Neural crest cell (in vitro differentiated cells): ENCODE measurements at regions not wholly inside any gene's neighbourhood (a gene's known extent, or its start where the extent isn't known, plus 50 kb on each side); places are given as distances from the start of the nearest gene placed in this dataset.
"Not testable (repeated sequence)": the region's sequence is repeated elsewhere in the genome, so short reads cannot be mapped to it uniquely, and the experiment has no call there.

ENCODE experiments used
- DNase-seq: peaks from one replicate; pipeline ENCODE4 v3.0.0; 2021; ENCODE audit warnings: low read depth, mixed read lengths, low spot score
- H3K27ac Mint-ChIP-seq: one replicate; pipeline ENCODE4 v1.8.0; 2021; ENCODE audit warnings: mild to moderate bottlenecking, mixed read lengths; ENCODE audit not compliant: unreplicated experiment
- H3K27me3 Mint-ChIP-seq: 2 replicates; pipeline ENCODE4 v1.8.0; 2021; ENCODE audit warnings: low read depth, mild to moderate bottlenecking, mixed read lengths
- H3K36me3 Mint-ChIP-seq: 2 replicates; pipeline ENCODE4 v1.8.0; 2021; ENCODE audit warnings: low read depth, mild to moderate bottlenecking, mixed read lengths
- H3K4me1 Mint-ChIP-seq: 2 replicates; pipeline ENCODE4 v1.8.0; 2021; ENCODE audit warnings: mixed read lengths
- H3K4me3 Mint-ChIP-seq: one replicate; pipeline ENCODE4 v1.8.0; 2021; ENCODE audit warnings: mild to moderate bottlenecking, mixed read lengths
- H3K9me3 Mint-ChIP-seq: 2 replicates; pipeline ENCODE4 v1.8.0; 2021; ENCODE audit warnings: mixed read lengths
- CTCF ChIP-seq: fragments of 200-600 bp; sonication (generic); conservative IDR thresholded peaks from 2 replicates; pipeline ENCODE4 v1.5.0; 2021; ENCODE audit warnings: antibody characterized with exemption, mild to moderate bottlenecking

- Mint-ChIP-seq H3K27me3 (peaks cover 11% of the 10 kb centered on the region), H3K4me3 (no peak overlapping the region), H3K9me3 (no peaks in the 10 kb centered on the region), H3K4me1 (no peaks in the 10 kb centered on the region), H3K27ac (no peak overlapping the region), H3K36me3 (no peaks in the 10 kb centered on the region)
- DNase-seq = no peak
- TF ChIP-seq CTCF = no peak
Measured at GRCh38 chr16:77048085-77048484, 142.9 kb upstream of the MON1B start.

- Mint-ChIP-seq H3K27ac (no peak overlapping the region), H3K36me3 (no peaks in the 10 kb centered on the region), H3K27me3 (peaks cover 11% of the 10 kb centered on the region), H3K9me3 (no peaks in the 10 kb centered on the region), H3K4me3 (no peak overlapping the region), H3K4me1 (no peaks in the 10 kb centered on the region)
- DNase-seq = no peak
- TF ChIP-seq CTCF = no peak
Measured at GRCh38 chr16:77049577-77049976, 141.4 kb upstream of the MON1B start.

- not testable (repeated sequence) for H3K4me3 Mint-ChIP-seq, H3K9me3 Mint-ChIP-seq, H3K36me3 Mint-ChIP-seq, H3K4me1 Mint-ChIP-seq, DNase-seq, H3K27ac Mint-ChIP-seq, H3K27me3 Mint-ChIP-seq
Measured at GRCh38 chr16:77056597-77056996, 134.4 kb upstream of the MON1B start.

DNA sequence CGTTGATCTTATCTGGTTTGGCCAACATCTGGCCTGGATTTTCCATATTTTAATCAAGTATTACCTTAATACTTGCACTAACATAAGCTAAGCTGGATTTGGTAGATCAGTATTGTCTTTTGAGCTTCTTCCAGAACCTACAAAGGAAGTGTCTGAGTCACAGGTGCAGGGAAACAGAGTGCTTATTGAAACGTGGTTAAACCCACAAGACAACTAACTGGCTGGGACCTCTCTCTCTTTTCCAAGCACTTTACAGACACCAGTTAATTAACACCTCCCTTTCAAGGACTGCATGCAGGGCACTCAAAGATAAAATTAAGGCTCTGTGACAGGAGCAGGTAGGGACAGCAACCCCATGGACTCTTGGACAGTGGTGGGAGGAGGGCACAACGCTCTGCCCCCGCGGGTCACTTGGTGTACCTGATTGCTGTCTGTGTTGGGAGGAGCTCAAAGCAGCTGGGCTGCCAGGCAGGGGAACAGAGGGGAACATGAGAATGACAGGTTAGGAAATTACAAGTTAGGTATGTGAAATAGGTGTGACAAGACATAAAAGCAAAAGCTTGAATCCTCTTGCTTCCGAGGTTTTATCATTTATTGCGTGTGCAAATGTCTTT is 133.7 kb upstream of the MON1B start:
- Mint-ChIP-seq H3K4me3 (no peak overlapping the region), H3K27ac (no peak overlapping the region), H3K4me1 (no peaks in the 10 kb centered on the region), H3K9me3 (no peaks in the 10 kb centered on the region), H3K27me3 (peaks cover 9% of the 10 kb centered on the region), H3K36me3 (no peaks in the 10 kb centered on the region)
- DNase-seq = no peak
- TF ChIP-seq CTCF = no peak

- no peaks in the 10 kb centered on the region for H3K36me3 Mint-ChIP-seq
- peaks cover 9% of the 10 kb centered on the region for H3K27me3 Mint-ChIP-seq
- H3K27ac Mint-ChIP-seq = no peak overlapping the region
- DNase-seq = no peak
- peaks cover 13% of the 10 kb centered on the region for H3K4me1 Mint-ChIP-seq
- H3K4me3 Mint-ChIP-seq = no peak overlapping the region
- no peaks in the 10 kb centered on the region for H3K9me3 Mint-ChIP-seq
- TF ChIP-seq CTCF = no peak
Measured at GRCh38 chr16:77059446-77059845, 131.5 kb upstream of the MON1B start.

GRCh38 chr16:77060614-77061013 is 130.4 kb upstream of the MON1B start:
- Mint-ChIP-seq H3K27ac (no peak overlapping the region), H3K36me3 (no peaks in the 10 kb centered on the region), H3K4me1 (peaks cover 13% of the 10 kb centered on the region), H3K4me3 (no peak overlapping the region), H3K27me3 (peaks cover 9% of the 10 kb centered on the region), H3K9me3 (no peaks in the 10 kb centered on the region)
- no peak for TF ChIP-seq CTCF
- no peak for DNase-seq
